ENCODE measurements at regions not wholly inside any gene's neighbourhood (a gene's known extent, or its start where the extent isn't known, plus 50 kb on each side); places are given as distances from the start of the nearest gene placed in this dataset.

- no peak for TF ChIP-seq POLR2A (IDR thresholded peaks at IDR 0.05; ENCODE audit: extremely low read depth, insufficient read length)
- no peak for TF ChIP-seq MAX (IDR thresholded peaks at IDR 0.05; ENCODE audit: low read depth, low read length)
- TF ChIP-seq MYC (IDR thresholded peaks at IDR 0.05; ENCODE audit: low read depth, low read length), result no peak
- no peak for TF ChIP-seq CTCF (IDR thresholded peaks at IDR 0.05; ENCODE audit: low read depth, low read length)
- no peak overlapping the region for H3K4me3 ChIP-seq (ENCODE audit: low read depth, low read length)
- DNase-seq (ENCODE audit: low read depth), result no peak
These were observed 525.4 kb upstream of the SALL3 start for GRCh38 chr18:78454221-78454620.

DNA sequence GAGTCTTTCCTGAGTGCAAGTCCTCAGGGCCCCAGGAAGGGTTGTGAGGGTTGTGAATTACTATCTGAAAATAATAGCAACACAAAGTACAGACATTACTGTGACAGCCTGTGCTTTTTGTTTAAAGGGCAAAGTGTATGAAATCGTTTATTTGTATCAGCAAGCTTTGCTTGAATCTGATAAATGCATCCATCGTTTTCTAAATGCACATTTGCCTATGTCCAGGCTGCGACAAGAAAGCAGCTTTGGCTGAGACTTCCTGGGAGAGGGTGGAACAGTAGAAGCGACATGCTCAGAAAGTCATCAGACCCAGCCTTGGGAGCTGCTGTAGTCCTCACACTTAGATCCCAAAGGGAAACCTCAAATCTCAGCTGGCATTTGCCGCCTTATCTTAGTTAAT lies 524.2 kb upstream of the SALL3 start:
- H3K4me3 ChIP-seq (ENCODE audit: low read depth, low read length), result no peak overlapping the region
- no peak for TF ChIP-seq MYC (IDR thresholded peaks at IDR 0.05; ENCODE audit: low read depth, low read length)
- TF ChIP-seq CTCF (IDR thresholded peaks at IDR 0.05; ENCODE audit: low read depth, low read length), result no peak
- TF ChIP-seq MAX (IDR thresholded peaks at IDR 0.05; ENCODE audit: low read depth, low read length), result no peak
- TF ChIP-seq POLR2A (IDR thresholded peaks at IDR 0.05; ENCODE audit: extremely low read depth, insufficient read length), result no peak
- no peak for DNase-seq (ENCODE audit: low read depth)

- no peak for DNase-seq (ENCODE audit: low read depth)
- no peak overlapping the region for H3K4me3 ChIP-seq (ENCODE audit: low read depth, low read length)
- TF ChIP-seq POLR2A (IDR thresholded peaks at IDR 0.05; ENCODE audit: extremely low read depth, insufficient read length), result no peak
- TF ChIP-seq MYC (IDR thresholded peaks at IDR 0.05; ENCODE audit: low read depth, low read length), result no peak
- no peak for TF ChIP-seq MAX (IDR thresholded peaks at IDR 0.05; ENCODE audit: low read depth, low read length)
- TF ChIP-seq CTCF (IDR thresholded peaks at IDR 0.05; ENCODE audit: low read depth, low read length), result no peak
These were observed 522.6 kb upstream of the SALL3 start for GRCh38 chr18:78457011-78457410.

DNA sequence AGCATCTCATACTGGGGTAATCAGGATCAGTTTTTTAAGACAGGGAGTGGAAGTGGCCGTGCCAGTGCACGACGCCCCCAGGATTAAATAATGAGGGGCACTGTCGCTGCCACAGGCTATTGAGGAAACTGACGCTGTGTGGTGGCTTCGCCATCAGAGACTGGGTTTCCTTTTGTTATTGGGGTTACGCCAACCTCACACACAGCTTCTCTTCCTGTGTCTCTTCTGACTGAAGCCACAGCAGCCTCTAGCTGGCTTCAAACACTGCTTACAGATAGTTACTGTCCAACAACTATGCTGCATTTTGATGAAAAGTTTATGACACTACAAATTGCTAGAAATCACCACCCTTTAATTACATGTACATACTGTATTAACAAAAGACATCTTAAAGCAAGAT lies 521.9 kb upstream of the SALL3 start:
- no peak overlapping the region for H3K4me3 ChIP-seq (ENCODE audit: low read depth, low read length)
- DNase-seq (ENCODE audit: low read depth), result no peak
- TF ChIP-seq CTCF (IDR thresholded peaks at IDR 0.05; ENCODE audit: low read depth, low read length) (no peak), MYC (IDR thresholded peaks at IDR 0.05; ENCODE audit: low read depth, low read length) (no peak), MAX (IDR thresholded peaks at IDR 0.05; ENCODE audit: low read depth, low read length) (no peak), POLR2A (IDR thresholded peaks at IDR 0.05; ENCODE audit: extremely low read depth, insufficient read length) (no peak)

GRCh38 chr18:78458356-78458755 lies 521.3 kb upstream of the SALL3 start:
- TF ChIP-seq MYC (IDR thresholded peaks at IDR 0.05; ENCODE audit: low read depth, low read length) (no peak), POLR2A (IDR thresholded peaks at IDR 0.05; ENCODE audit: extremely low read depth, insufficient read length) (no peak), MAX (IDR thresholded peaks at IDR 0.05; ENCODE audit: low read depth, low read length) (no peak), CTCF (IDR thresholded peaks at IDR 0.05; ENCODE audit: low read depth, low read length) (no peak)
- H3K4me3 ChIP-seq (ENCODE audit: low read depth, low read length), result no peak overlapping the region
- DNase-seq (ENCODE audit: low read depth), result no peak

GRCh38 chr18:78459668-78460067 lies 520.0 kb upstream of the SALL3 start:
- DNase-seq (ENCODE audit: low read depth), result no peak
- no peak overlapping the region for H3K4me3 ChIP-seq (ENCODE audit: low read depth, low read length)
- TF ChIP-seq POLR2A (IDR thresholded peaks at IDR 0.05; ENCODE audit: extremely low read depth, insufficient read length) (no peak), MYC (IDR thresholded peaks at IDR 0.05; ENCODE audit: low read depth, low read length) (no peak), CTCF (IDR thresholded peaks at IDR 0.05; ENCODE audit: low read depth, low read length) (no peak)
